AML-193 (cell line): ENCODE measurements at regions not wholly inside any gene's neighbourhood (a gene's known extent, or its start where the extent isn't known, plus 50 kb on each side); places are given as distances from the start of the nearest gene placed in this dataset.
"Not testable (repeated sequence)": the region's sequence is repeated elsewhere in the genome, so short reads cannot be mapped to it uniquely, and the experiment has no call there.

Experiments
- DNase-seq, 2 experiments: peaks; one replicate each; lab custom pipeline; 2025; lab: John Stamatoyannopoulos, UW

- DNase-seq, result no peak
Measured at GRCh38 chr1:201637282-201638079, 98.6 kb downstream of the NAV1 start.

- no peak for DNase-seq
Measured at GRCh38 chr1:201639391-201639790, 100.5 kb downstream of the NAV1 start.

- no peak for DNase-seq
Measured at GRCh38 chr1:201639826-201640225, 100.9 kb downstream of the NAV1 start.

- DNase-seq, result no peak
Measured at GRCh38 chr1:201640624-201641023, 101.7 kb downstream of the NAV1 start.

- no peak for DNase-seq
Measured at GRCh38 chr1:201641524-201642253, 102.8 kb downstream of the NAV1 start.

- no peak for DNase-seq
Measured at GRCh38 chr1:201643835-201644104, 104.8 kb downstream of the NAV1 start.

GRCh38 chr1:201644197-201644596, 105.3 kb downstream of the NAV1 start:
- DNase-seq, result no peak

- not testable (repeated sequence) for DNase-seq
Measured at GRCh38 chr1:201645000-201645399, 106.1 kb downstream of the NAV1 start.

- no peak for DNase-seq
Measured at GRCh38 chr1:201645956-201646355, 107.0 kb downstream of the NAV1 start.

- DNase-seq, result no peak
Measured at GRCh38 chr1:201646411-201647022, 107.6 kb downstream of the NAV1 start.

- DNase-seq, result no peak
Measured at GRCh38 chr1:201647094-201647493, 108.2 kb downstream of the NAV1 start.

- no peak for DNase-seq
Measured at GRCh38 chr1:201647722-201648065, 108.8 kb downstream of the NAV1 start.

- no peak for DNase-seq
Measured at GRCh38 chr1:201648066-201648906, 109.4 kb downstream of the NAV1 start.

GRCh38 chr1:201648907-201649721, 110.2 kb downstream of the NAV1 start:
- no peak for DNase-seq

- no peak for DNase-seq
Measured at GRCh38 chr1:201649761-201650622, 111.1 kb downstream of the NAV1 start.

GRCh38 chr1:201650623-201650933, 111.7 kb downstream of the NAV1 start:
- DNase-seq, result no peak

GRCh38 chr1:201652181-201652580, 113.3 kb downstream of the NAV1 start:
- DNase-seq, result no peak

GRCh38 chr1:201653233-201653632, 114.3 kb downstream of the NAV1 start:
- no peak for DNase-seq

- DNase-seq, result no peak
Measured at GRCh38 chr1:201653883-201654282, 115.0 kb downstream of the NAV1 start.

- no peak for DNase-seq
Measured at GRCh38 chr1:201655243-201655642, 116.3 kb downstream of the NAV1 start.

- no peak for DNase-seq
Measured at GRCh38 chr1:201655910-201656309, 117.0 kb downstream of the NAV1 start.
